ENCODE measurements at regions not wholly inside any gene's neighbourhood (a gene's known extent, or its start where the extent isn't known, plus 50 kb on each side); places are given as distances from the start of the nearest gene placed in this dataset.
A peak's percentile ranks its signal among the peaks of the same experiment; 100 is the strongest.

DNA sequence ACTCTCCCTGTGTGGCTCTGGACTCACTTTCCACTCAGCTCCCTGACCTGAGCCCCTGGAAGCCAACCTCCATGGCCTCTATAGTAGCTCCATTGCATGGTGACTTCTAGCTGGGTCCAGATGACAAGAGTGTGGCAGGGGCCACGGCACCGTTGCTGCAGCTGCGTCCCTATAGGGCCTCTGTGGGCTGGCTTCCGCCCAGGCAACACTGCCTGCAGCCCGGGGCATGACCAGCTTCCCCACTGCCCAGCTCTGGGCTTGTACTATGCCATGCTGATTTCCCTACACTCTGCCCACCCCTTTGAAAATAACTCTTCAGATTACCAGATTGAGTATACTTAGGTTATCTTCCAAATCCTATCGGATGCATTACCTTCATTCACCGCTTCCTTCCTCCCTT, 73.8 kb upstream of the NEURL1B start:
- Histone ChIP-seq H3K9me3 (no peaks in the 10 kb centered on the region), H3K4me3 (no peak overlapping the region), H3K4me1 (peaks cover 0 to 19% (median 0%) of the 10 kb centered on the region in 4 donors), H3K27me3 (no peaks in the 10 kb centered on the region), H3K36me3 (no peaks in the 10 kb centered on the region), H3K27ac (no peak overlapping the region)
- DNase-seq = peak in 1 of 3 donors; percentile 27
- TF ChIP-seq, protein P1, sequence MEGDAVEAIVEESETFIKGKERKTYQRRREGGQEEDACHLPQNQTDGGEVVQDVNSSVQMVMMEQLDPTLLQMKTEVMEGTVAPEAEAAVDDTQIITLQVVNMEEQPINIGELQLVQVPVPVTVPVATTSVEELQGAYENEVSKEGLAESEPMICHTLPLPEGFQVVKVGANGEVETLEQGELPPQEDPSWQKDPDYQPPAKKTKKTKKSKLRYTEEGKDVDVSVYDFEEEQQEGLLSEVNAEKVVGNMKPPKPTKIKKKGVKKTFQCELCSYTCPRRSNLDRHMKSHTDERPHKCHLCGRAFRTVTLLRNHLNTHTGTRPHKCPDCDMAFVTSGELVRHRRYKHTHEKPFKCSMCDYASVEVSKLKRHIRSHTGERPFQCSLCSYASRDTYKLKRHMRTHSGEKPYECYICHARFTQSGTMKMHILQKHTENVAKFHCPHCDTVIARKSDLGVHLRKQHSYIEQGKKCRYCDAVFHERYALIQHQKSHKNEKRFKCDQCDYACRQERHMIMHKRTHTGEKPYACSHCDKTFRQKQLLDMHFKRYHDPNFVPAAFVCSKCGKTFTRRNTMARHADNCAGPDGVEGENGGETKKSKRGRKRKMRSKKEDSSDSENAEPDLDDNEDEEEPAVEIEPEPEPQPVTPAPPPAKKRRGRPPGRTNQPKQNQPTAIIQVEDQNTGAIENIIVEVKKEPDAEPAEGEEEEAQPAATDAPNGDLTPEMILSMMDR (IDR thresholded peaks at IDR 0.05) = no peak
- TF ChIP-seq POLR2A (IDR thresholded peaks at IDR 0.05) = no peak

DNA sequence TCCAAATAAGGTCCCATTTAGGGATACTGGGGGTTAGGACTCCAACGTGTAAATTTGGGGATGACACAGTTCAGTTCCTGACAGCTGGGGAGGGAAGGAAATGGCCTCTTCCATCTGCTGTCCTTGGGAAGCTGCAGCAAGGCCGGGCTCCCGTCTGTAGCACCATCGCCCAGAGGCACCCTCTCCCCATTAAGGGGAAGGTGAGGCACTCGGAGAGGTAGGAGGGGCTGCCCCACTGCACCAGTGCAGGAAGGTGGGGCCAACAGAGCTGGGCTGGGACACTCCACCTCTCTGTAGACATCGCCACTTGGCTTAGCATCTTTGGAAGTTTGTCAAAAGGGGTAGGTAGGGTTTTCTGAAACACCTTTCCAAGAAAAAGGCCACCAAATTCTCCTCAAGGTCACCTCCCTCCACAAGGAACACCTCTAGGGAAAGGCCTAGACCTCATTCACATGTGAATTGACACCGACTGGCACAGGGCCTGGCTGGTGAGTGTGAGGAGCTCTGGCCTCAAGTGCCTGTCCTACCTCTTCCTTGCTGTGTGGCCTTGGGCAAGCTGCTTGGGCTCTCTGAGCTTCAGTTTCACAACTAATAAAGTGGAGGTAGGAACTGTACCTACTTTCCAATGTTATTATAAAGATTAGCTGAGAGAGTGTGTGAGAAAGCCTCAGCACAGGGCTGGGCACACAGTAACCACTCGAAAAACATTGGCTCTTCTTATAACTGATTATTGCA, 75.0 kb upstream of the NEURL1B start:
- TF ChIP-seq POLR2A (IDR thresholded peaks at IDR 0.05) = no peak
- TF ChIP-seq, protein P1 (IDR thresholded peaks at IDR 0.05) = no peak
- no peaks in the 10 kb centered on the region for H3K27me3 ChIP-seq

DNA sequence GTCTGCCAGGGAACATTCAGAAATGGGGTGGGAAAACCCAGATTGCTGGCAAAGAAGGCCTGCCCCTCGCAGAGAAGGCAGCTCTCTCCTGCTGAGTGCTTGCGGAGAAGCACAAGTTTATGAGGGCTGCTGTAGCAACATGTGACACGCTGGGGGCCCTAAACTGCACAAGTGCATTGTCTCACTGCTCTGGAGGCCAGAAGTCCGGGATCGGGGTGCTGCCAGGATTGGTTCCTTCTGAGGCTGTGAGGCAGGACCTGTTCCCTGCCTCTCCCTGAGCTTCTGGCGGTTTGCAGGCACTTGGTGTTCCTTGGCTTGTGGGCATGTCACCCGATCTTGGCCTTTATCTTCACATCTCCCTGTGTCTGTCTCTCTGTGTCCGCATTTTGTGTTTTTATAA, 75.6 kb upstream of the NEURL1B start:
- DNase-seq = no peak
- peaks cover 0 to 18% (median 0%) of the 10 kb centered on the region in 4 donors for H3K4me1 ChIP-seq
- H3K27ac ChIP-seq = no peak overlapping the region
- no peak for TF ChIP-seq POLR2A (IDR thresholded peaks at IDR 0.05)
- TF ChIP-seq, protein P1 (IDR thresholded peaks at IDR 0.05) = no peak
- no peak overlapping the region for H3K4me3 ChIP-seq
- no peaks in the 10 kb centered on the region for H3K27me3 ChIP-seq
- no peaks in the 10 kb centered on the region for H3K36me3 ChIP-seq
- H3K9me3 ChIP-seq = no peaks in the 10 kb centered on the region

More for the DNA sequence above, 75.0 kb upstream of the NEURL1B start:
- H3K27ac ChIP-seq = no peak overlapping the region
- H3K9me3 ChIP-seq = no peaks in the 10 kb centered on the region
- H3K4me1 ChIP-seq = peaks cover 0 to 19% (median 0%) of the 10 kb centered on the region in 4 donors
- H3K36me3 ChIP-seq = no peaks in the 10 kb centered on the region
- DNase-seq = peak in 1 of 3 donors; percentile 39
- H3K4me3 ChIP-seq = no peak overlapping the region

DNA sequence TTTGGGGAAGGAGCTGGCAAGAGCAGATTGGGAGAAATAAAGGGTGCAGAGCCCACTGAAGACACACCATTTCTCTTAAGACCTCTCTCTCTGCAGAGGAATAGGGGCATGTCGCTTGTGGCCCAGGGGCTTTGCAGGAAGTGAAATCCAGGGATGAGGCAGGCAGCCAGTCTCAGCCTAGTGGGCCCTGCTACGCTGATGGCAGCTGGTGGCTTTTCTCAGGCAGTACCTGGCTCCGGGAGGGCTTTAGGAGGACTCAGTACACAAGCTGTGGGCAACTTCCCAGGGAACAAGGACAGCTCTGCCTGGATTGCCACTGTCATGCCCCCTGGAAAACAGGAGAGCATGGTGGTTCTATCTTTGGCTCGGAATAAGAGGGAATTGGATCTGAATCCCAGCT, 76.2 kb upstream of the NEURL1B start:
- no peak for TF ChIP-seq POLR2A (IDR thresholded peaks at IDR 0.05)
- TF ChIP-seq, protein P1 (IDR thresholded peaks at IDR 0.05) = no peak
- no peak overlapping the region for H3K4me3 ChIP-seq
- no peak for DNase-seq
- peaks cover 0 to 12% (median 0%) of the 10 kb centered on the region in 4 donors for H3K4me1 ChIP-seq
- H3K27ac ChIP-seq = no peak overlapping the region
- no peaks in the 10 kb centered on the region for H3K27me3 ChIP-seq
- H3K9me3 ChIP-seq = no peaks in the 10 kb centered on the region
- no peaks in the 10 kb centered on the region for H3K36me3 ChIP-seq

DNA sequence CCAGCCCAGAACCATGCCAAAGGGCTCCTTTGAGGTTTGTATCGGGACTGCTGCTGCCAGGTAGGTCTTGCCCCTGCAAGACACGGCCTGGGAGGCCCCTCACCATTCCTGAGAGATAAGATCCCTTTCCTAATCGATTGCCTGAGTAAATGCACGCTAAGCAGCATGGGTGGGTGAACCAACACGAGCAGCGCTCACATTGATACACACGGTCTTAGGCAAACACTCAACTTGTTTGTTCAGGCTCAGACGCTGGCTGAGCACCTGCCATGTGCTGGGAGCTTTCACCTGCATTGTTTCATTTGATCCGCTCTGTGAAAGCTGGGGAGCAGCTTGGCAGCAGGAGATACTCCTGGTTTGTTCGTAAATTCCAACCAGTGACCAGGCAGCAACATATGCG, 76.9 kb upstream of the NEURL1B start:
- TF ChIP-seq, protein P1 (IDR thresholded peaks at IDR 0.05) = no peak
- TF ChIP-seq POLR2A (IDR thresholded peaks at IDR 0.05) = no peak
- no peak overlapping the region for H3K4me3 ChIP-seq
- H3K9me3 ChIP-seq = no peaks in the 10 kb centered on the region
- H3K27ac ChIP-seq = no peak overlapping the region
- peaks cover 0 to 12% (median 0%) of the 10 kb centered on the region in 4 donors for H3K4me1 ChIP-seq
- no peaks in the 10 kb centered on the region for H3K27me3 ChIP-seq
- no peaks in the 10 kb centered on the region for H3K36me3 ChIP-seq
- DNase-seq = no peak
